GM12892 (cell line): ENCODE measurements at regions not wholly inside any gene's neighbourhood (a gene's known extent, or its start where the extent isn't known, plus 50 kb on each side); places are given as distances from the start of the nearest gene placed in this dataset.

Experiments used
- POLR2A ChIP-seq: IDR thresholded peaks from 2 replicates; pipeline ENCODE4 v1.6.1; 2011; ENCODE audit warnings: low read depth, low read length, control low read depth
- POLR2AphosphoS5 ChIP-seq: IDR thresholded peaks from 2 replicates; pipeline ENCODE4 v1.6.1; 2011; ENCODE audit warnings: low read depth, low read length, control low read depth
- TAF1 ChIP-seq: IDR thresholded peaks from 2 replicates; pipeline ENCODE4 v1.6.1; 2011; ENCODE audit warnings: low read depth, mild to moderate bottlenecking, control low read depth, low read length, borderline replicate concordance

DNA sequence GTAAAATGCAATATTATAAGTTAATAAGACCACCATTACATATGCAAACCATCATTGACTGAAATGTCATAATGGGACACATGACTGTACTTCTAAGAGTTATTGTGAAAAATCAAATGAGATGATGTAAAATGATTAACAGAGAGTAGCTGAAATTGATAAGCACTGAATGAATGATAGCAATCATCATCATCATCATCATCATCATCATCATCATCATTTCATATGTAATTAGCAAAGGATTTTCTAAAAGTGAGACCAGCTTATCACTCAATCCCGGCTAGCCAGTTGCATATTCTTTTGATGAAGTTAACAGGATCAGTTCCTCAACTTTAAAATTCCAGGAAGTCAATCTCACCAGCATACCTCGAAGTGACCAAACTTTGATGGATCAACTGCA lies 650.3 kb upstream of the KLF4 start:
- TF ChIP-seq POLR2A (no peak), POLR2AphosphoS5 (no peak), TAF1 (no peak)
